ENCODE measurements at regions not wholly inside any gene's neighbourhood (a gene's known extent, or its start where the extent isn't known, plus 50 kb on each side); places are given as distances from the start of the nearest gene placed in this dataset.
A peak's percentile ranks its signal among the peaks of the same experiment; 100 is the strongest.

DNA sequence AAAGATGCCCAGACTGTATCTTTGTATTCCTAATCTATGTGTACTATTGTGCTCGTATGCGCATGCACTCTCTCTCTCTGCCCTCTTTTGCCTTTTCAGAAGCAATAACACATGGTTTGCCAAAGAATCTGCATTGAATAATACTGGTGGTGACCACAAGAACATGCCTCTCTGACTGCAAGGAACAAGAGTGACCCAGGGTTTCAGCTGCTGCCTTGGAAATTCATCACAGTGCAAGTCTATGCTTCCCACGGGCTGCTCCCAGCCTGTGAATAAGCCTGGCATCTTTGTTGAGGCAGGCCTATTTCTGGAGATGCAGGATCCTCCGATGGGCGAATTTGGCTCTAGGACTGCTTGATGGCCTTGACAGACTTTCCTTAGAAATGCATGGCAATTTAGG lies 689.4 kb upstream of the FANCL start:
- in situ Hi-C loops (cut with HindIII; ENCODE audit: low pct_unique_long_range_greater_than_20kb, low sequenced_read_pairs) = no loop called here

DNA sequence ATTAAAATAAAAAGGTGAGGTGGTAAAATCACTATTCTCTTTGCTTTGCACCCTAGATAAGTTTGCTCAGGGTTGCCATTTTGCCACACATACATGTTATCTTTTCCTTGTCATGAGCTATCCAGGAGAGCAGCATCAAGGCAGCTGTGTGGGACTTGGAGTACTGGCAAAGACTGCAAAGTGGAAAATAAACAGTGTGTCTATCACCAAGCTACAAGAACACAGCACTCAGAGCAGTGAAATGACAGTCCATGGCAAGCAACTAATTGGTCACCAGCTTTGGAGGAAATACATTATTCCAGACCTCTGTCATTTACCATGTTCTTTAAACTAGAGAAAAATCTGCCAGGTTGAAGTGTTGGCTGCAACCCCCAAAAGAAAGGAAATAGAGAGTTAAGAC lies 687.8 kb upstream of the FANCL start:
- DNase-seq (ENCODE audit: low read depth, low spot score) = no peak
- in situ Hi-C loops (cut with HindIII; ENCODE audit: low pct_unique_long_range_greater_than_20kb, low sequenced_read_pairs) = no loop called here

More for the DNA sequence above, 689.4 kb upstream of the FANCL start:
- no peak for DNase-seq (ENCODE audit: low read depth, low spot score)

DNA sequence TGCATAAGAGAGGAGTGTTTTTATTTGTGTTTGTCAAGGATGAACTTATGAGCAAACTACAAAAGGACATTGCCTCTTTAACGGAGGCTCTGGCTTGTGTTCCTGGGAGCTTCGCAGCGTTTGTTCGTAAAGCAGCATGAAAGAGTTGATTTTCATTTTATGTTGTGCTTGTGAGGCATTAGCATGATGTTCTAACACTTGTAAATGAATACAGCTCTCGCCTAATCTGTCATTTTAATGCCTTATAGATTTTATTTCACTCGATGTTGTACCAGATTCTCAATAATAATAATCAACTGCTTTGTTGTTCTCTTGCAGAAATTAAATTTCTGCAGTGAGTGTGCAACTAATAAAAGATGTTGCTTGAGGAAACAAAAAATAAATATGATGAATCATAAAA lies 687.3 kb upstream of the FANCL start:
- no peak for DNase-seq (ENCODE audit: low read depth, low spot score)
- in situ Hi-C loops (cut with HindIII; ENCODE audit: low pct_unique_long_range_greater_than_20kb, low sequenced_read_pairs) = no loop called here

DNA sequence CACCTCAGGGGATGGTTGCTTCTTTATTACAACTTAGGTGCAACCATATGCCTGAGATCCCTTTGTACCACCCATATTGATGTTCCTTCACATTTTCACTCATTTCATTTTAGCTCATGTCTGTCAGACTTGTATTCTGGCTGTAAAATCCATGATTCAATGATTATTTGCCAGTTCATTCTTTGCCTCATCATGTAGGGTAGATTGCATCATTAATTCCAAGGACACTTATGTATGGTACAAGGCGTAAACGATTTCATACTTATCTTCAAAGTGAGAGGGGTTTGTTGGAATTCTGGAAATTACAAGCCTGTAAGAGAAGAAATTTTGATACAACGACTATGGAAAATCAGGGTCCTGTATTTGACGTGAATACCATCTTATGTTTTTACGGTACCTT lies 685.0 kb upstream of the FANCL start:
- in situ Hi-C loops (cut with HindIII; ENCODE audit: low pct_unique_long_range_greater_than_20kb, low sequenced_read_pairs) = no loop called here
- no peak for DNase-seq (ENCODE audit: low read depth, low spot score)

DNA sequence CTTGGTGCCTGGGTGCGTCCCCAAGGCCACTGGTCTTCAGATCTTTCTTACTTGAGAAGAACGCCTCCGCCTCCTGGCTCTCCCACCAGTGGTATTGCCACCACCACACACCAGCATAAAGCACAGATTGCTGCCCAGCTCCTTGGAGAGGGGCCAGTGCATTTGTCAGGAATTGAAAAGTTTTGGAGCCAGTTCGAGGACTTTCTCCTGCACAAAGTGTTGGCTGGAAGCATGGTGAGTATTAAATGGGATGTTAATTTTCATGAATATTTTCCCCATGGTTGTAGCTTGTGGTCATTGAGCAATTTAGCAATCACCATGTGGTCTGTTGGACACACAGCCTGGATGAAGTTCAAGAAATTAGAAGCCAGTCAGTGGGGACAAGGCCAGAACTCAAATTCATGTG lies 684.6 kb upstream of the FANCL start:
- DNase-seq (ENCODE audit: low read depth, low spot score) = no peak
- in situ Hi-C loops (cut with HindIII; ENCODE audit: low pct_unique_long_range_greater_than_20kb, low sequenced_read_pairs) = no loop called here

DNA sequence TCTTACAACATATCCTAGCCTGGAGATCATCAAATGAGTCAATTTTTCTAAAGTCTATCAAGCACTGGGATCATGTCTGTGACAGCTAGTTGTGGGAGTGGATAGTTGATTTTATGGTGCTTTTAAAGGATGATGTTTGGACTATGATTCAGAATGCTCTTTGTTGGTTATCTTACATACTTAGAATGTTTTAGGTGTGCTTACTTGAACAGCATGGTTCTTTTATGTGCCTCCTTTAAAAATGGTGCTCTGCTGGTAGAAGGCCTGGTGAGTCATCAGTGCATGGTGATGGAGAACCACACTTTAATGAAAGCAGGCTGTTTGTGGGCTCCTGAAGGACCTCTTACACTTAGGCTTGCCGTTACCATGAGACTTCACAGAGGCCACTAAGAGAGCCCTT lies 682.7 kb upstream of the FANCL start:
- DNase-seq (ENCODE audit: low read depth, low spot score) = no peak
- in situ Hi-C loops (cut with HindIII; ENCODE audit: low pct_unique_long_range_greater_than_20kb, low sequenced_read_pairs) = no loop called here

DNA sequence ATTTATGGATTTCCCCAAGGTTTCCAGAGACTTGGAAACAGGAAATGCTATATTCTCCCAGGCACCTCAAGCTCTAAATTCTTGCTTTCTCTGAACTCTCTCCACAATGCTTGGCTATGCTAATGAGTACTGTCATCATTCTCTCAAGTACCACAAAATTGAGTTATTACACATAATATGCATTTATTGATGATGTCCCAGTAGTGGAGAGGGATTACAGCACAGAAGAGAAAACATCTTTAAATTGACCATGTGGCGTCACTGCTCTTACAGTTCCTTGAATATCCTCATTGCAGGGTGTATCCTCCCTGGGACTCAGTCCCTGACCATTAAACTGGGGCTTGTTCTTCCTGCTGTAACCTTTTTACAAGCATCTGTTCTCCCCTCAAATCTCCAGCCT lies 681.1 kb upstream of the FANCL start:
- no peak for DNase-seq (ENCODE audit: low read depth, low spot score)
- in situ Hi-C loops (cut with HindIII; ENCODE audit: low pct_unique_long_range_greater_than_20kb, low sequenced_read_pairs) = no loop called here

DNA sequence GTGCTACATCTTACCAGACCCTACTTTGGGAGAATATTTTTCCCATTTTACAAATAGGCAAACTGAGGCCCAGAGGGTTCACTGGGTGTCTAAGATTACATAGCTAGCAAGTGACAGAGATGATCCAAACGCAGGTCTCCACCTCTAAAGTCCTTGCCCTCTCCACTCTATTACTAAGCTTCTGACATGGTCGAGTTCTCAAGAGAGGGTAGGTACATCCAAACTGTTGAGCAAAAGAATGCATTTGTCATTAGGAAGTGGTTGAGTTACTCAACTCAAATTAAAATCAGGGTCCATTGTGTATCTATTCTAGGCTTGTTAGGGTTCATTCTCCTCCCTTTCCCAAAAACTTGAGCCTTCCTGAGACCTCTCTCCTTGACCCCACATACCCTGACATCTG lies 680.6 kb upstream of the FANCL start:
- in situ Hi-C loops (cut with HindIII; ENCODE audit: low pct_unique_long_range_greater_than_20kb, low sequenced_read_pairs) = no loop called here
- DNase-seq (ENCODE audit: low read depth, low spot score) = no peak

DNA sequence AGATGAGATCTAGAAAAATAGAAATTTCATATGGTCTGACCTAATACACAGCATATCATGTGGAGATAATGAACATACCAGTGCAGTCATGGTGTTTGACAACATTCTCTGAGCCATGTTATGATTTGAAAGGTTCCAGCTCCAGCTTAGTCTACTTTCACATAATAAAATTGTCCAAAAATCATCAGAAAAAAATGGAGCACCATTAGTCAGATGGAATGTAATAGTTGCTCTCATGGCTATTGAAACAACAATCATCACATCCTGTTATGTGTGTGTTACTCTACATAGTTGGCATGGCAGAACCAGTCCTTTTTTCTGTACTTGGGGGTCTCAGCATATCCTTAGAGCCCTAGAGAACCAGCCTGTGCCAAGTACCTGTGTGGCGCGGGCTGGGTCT lies 678.9 kb upstream of the FANCL start:
- in situ Hi-C loops (cut with HindIII; ENCODE audit: low pct_unique_long_range_greater_than_20kb, low sequenced_read_pairs) = no loop called here
- no peak for DNase-seq (ENCODE audit: low read depth, low spot score)

DNA sequence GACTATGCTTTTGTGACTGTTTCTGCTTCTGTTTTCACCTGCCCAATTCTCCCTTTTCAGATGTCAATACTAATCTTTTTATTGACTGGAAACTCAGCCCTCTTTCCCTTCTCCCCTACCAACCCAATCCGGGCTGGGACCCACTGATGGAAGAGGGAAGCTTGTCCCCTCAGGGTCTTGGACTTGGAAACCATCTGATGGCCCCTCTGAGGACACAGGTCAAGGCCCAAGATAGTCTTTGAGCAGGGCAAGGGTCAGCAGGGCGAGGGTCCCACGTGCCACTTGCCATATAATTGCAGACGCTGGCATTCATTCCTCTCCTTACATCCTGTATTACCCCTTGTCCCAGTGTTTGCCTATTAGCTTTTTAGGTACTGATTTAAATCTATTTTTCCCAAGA lies 678.2 kb upstream of the FANCL start:
- no peak for DNase-seq (ENCODE audit: low read depth, low spot score)
- in situ Hi-C loops (cut with HindIII; ENCODE audit: low pct_unique_long_range_greater_than_20kb, low sequenced_read_pairs) = no loop called here

DNA sequence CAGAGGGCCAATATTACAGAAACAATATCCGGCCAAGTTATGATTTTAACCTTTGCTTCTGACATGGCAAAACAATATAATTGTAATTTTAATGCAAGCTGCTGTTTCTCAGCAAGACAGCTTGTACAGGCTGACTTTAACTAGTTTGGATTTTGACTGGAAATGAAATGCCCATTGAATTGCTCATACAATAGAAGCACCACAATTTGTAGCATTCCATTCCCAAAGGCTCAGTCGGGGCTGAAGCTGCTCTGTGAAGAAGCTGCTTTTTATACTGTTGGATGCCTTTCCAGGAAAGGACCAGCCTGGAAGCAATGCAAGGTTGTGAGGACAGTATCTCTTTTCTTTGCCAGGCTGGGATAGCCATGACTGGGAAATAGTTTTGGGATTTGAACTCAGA lies 677.0 kb upstream of the FANCL start:
- peak; percentile 9 for DNase-seq (ENCODE audit: low read depth, low spot score)
- in situ Hi-C loops (cut with HindIII; ENCODE audit: low pct_unique_long_range_greater_than_20kb, low sequenced_read_pairs) = no loop called here

DNA sequence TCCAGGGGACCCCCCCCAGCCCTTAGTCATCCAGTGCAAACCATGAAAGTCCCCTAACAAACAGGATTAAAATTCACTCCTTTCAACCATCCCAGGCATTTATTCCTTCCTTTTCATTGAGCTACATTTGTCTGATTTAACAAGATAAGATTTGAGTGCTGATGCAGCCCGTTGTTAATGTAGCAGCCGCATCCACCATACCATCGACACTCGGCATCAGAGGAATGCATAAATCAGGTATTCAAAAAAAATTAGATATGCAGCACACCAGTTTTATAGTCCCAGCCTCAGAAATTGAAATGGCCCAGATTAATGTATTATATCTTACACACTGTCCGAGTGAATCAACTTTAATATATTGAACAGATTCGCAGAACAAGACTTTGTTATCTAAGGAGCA lies 676.5 kb upstream of the FANCL start:
- in situ Hi-C loops (cut with HindIII; ENCODE audit: low pct_unique_long_range_greater_than_20kb, low sequenced_read_pairs) = no loop called here
- DNase-seq (ENCODE audit: low read depth, low spot score) = no peak

DNA sequence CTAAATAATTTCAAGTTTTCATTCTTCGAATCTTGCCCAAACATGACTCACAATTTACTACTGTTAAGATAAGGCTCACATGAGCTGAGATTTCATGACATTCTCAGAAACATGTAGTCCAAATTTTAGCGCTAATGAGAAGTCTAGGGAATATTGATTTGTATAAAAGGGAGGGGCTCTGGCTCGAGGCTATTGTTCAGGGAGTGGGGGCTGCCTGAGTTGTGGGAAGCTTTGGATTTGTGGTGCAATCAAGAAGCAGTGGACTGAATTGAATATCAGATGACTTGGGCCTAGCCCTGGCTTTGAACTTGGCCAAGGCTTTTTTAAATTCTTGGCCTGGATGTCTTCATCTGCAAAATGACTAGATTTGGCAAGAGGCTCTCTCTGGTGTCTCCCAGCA lies 674.9 kb upstream of the FANCL start:
- in situ Hi-C loops (cut with HindIII; ENCODE audit: low pct_unique_long_range_greater_than_20kb, low sequenced_read_pairs) = no loop called here
- no peak for DNase-seq (ENCODE audit: low read depth, low spot score)

DNA sequence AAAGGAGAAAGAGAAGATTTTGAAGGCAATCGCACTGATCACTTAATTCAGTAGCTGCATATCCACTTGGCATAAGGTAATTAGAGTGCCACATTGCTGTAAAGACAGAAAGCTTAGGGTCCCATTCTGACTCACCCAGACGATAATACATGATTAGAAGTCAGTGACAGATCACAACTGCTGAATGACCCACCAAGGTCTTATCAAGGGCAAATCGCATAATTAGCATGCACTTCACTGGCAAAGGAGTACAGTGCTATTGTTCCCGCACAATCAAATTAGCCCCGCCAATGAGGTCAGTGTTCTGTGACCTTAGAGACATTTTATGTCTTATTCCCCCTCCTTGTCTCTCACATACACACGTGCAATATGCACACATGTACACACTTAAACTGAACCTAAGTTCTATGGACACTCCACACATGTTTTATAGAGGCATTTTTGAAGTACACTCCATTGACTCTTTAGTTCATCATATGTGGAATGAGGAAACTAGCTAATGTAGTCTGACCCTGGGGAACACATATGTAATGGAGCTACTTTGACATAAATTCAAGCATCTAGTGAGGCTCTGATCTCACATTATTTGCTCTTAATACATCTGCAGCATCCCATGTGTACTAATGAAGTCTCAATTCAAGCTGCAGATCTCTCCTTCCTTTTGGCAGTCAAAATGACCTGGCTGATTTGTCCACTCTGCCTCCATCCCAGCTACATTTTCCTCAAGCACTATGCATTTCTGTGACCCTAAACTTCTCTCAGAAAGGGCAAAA lies 673.8 kb upstream of the FANCL start:
- no peak for DNase-seq (ENCODE audit: low read depth, low spot score)

DNA sequence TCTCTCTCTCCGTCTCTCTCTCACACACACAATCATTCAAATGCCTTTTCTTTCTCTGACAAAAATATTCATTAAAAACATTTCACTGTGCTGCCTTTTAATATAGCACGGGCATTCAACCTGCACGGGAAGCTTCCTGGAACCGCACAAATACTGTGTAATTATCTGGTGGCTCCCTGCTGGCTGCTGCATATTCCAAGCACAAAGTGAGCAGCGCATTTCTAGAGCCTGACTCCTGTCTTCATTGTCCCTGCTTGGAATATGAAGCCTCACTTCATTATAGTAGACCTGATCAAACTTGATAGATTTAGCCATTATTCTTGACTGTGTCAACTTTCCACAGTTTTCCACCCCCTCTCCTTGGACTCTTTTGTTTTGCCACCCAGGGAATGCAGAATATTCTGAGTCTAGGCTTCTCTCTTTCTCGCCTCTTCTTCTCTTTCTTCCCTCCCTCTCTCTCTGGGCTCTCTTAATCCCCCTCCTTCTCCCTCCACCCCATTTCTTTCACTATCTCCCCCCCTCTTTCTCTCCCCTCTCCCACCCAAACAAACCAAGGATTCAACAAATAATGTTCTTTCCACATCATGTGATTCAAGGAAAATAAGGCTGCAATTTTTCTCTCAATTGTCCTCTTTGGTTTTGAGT lies 672.1 kb upstream of the FANCL start:
- no peak for DNase-seq (ENCODE audit: low read depth, low spot score)
- in situ Hi-C loops (cut with HindIII; ENCODE audit: low pct_unique_long_range_greater_than_20kb, low sequenced_read_pairs) = no loop called here

More for the DNA sequence above, 673.8 kb upstream of the FANCL start:
- in situ Hi-C loops (cut with HindIII; ENCODE audit: low pct_unique_long_range_greater_than_20kb, low sequenced_read_pairs) = no loop called here

DNA sequence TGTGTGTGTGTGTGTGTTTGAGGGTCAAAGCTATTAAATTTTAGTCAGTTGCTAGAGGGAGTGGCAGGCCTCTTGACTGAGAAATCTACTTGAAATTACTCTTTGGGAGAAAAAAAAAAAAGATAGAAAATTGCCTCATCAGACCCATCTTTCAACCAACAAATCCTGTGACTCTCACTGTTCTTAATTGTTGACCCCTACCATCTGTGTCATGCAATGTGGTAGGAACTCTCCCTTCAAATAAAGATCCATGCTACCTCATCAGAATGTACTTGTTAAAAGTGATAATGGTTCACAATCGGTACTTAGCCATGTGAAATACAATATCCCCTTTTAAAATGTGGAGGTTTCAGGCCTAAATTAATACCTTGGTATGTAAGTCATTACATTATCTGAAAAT lies 670.8 kb upstream of the FANCL start:
- in situ Hi-C loops (cut with HindIII; ENCODE audit: low pct_unique_long_range_greater_than_20kb, low sequenced_read_pairs) = no loop called here

DNA sequence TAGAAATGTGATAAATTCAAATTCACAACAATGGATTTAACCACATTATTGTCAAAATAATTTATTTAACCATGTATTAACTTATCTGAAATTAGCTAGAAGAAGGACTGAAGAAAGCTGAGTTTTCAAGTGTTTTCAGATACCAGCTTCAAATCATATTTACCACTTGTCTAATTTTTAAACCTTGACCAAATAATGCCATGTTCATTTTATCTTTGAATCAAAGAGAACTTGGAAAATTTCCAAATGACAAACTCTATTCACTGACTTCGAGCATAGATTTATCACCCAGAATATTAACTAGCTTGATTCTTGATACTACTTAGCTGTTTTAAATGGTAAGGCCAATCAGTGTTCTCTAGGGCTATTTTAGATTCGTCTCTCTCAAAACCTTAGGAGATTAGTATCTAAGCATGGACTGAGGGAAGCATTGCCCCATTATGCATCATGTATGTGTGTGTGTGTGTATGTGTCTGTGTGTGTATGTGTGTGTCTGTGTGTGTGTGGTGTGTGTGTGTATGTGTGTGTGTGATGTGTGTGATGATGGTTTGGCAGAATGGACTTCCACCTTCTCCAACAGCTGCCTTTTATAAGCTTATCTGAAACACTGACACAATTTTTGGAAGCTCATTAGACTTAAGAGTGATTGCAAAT lies 667.5 kb upstream of the FANCL start:
- DNase-seq (ENCODE audit: low read depth, low spot score) = no peak
- in situ Hi-C loops (cut with HindIII; ENCODE audit: low pct_unique_long_range_greater_than_20kb, low sequenced_read_pairs) = no loop called here

More for the DNA sequence above, 670.8 kb upstream of the FANCL start:
- no peak for DNase-seq (ENCODE audit: low read depth, low spot score)

DNA sequence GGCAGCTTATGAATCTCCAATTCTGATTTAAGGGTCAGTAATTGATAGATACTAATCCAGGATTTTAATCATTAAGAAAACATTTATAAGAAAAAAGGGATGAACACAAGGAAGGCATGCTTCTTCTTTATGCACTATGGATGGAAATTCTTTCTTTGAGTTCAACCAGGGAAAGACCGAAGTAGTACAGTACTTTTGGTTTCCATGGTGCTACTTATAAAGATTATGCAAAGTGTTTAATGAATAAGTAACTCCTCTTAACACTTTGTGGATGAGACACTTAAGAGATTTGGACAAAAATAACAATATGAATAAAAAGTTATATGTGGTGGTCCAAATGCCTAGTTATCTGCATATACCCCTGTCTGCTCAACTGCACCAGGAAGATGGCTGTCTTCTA lies 666.5 kb upstream of the FANCL start:
- no peak for DNase-seq (ENCODE audit: low read depth, low spot score)

DNA sequence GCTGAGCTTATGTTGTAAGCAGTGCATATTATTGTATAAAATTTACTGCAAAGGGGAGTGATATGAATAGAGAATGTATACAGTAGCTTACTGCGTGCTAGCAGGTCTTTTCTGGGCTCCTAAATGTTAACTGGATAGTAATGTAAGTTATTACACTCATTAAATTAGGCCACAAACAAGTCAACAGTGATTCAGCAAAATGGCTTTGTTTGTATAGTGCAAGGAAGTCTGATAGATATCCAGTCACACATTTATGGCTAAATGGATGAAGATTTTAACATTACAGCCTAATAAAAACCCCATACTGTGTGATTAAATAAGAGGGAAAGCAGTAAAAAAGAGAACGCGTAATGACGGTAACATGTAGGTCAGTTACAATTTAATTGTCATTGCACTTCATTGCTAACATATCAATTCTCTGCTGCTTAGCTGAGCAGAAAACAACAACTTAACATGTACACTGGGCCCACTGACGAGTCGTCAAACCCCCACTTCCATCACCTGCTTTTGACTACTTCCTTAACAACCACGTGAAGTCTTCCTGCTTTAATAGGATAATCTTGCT lies 665.0 kb upstream of the FANCL start:
- in situ Hi-C loops (cut with HindIII; ENCODE audit: low pct_unique_long_range_greater_than_20kb, low sequenced_read_pairs) = no loop called here
- DNase-seq (ENCODE audit: low read depth, low spot score) = no peak

More for the DNA sequence above, 666.5 kb upstream of the FANCL start:
- in situ Hi-C loops (cut with HindIII; ENCODE audit: low pct_unique_long_range_greater_than_20kb, low sequenced_read_pairs) = no loop called here
